Tibial nerve (tissue), 4 donors: ENCODE measurements at regions not wholly inside any gene's neighbourhood (a gene's known extent, or its start where the extent isn't known, plus 50 kb on each side); places are given as distances from the start of the nearest gene placed in this dataset.

Experiments used
- DNase-seq, 2 donors: peaks; one replicate each; pipeline ENCODE4 v3.0.0-alpha.2; 2019; ENCODE audit warnings: low spot score in 2 of 2
- H3K27ac ChIP-seq, 4 donors: fragments of 200-600 bp; sonication (generic) in 3 of 4; one replicate each; pipeline ENCODE4 v1.5.1; 2017 to 2019; ENCODE audit warnings: mild to moderate bottlenecking in 1 of 4
- H3K27me3 ChIP-seq, 2 donors: fragments of 200-600 bp; sonication (generic) in 1 of 2; one replicate each; pipeline versions ENCODE4 v1.5.1 to v1.6.0; 2017 to 2019
- H3K36me3 ChIP-seq, 3 donors: fragments of 200-600 bp; sonication (generic); one replicate each; pipeline ENCODE4 v1.5.1; 2018 to 2019
- H3K4me1 ChIP-seq, 4 donors: fragments of 200-600 bp; sonication (generic) in 3 of 4; one replicate each; pipeline ENCODE4 v1.5.1; 2017 to 2019
- H3K4me3 ChIP-seq, 4 donors: fragments of 200-600 bp; sonication (generic) in 3 of 4; one replicate each; pipeline ENCODE4 v1.5.1; 2017 to 2019; ENCODE audit warnings: mild to moderate bottlenecking in 1 of 4, moderate library complexity in 1 of 4
- H3K9me3 ChIP-seq, 4 donors: fragments of 200-600 bp; sonication (generic) in 3 of 4; one replicate each; pipeline ENCODE4 v1.5.1; 2017 to 2019
- EP300 ChIP-seq, 2 donors: sonication (generic); formaldehyde crosslinking; IDR thresholded peaks; one replicate each; pipeline ENCODE4 v1.6.1; 2017; ENCODE audit warnings: antibody characterized with exemption in 2 of 2, mild to moderate bottlenecking in 1 of 2
- POLR2A ChIP-seq, 2 donors: fragments of 450-650 bp; IDR thresholded peaks; one replicate each; pipeline ENCODE4 v1.6.1; 2017; ENCODE audit warnings: antibody characterized with exemption in 2 of 2, mild to moderate bottlenecking in 2 of 2, moderate library complexity in 2 of 2
- WGBS, 2 donors: methylation state at CpG; one replicate each; pipeline ENCODE4 v1.1.5; 2018; 5-methylcytosine and 5-hydroxymethylcytosine counted together
- TF ChIP-seq, protein P1 (sequence below), 5 experiments: fragments of 200-600 bp in 3 of 5; fragments of 450-650 bp in 2 of 5; sonication (generic) in 3 of 5; IDR thresholded peaks; one replicate each; pipeline ENCODE4 v1.5.1; 2016 to 2019; ENCODE audit warnings: antibody characterized with exemption in 5 of 5, mild to moderate bottlenecking in 3 of 5, moderate library complexity in 2 of 5

- TF ChIP-seq, protein P1, sequence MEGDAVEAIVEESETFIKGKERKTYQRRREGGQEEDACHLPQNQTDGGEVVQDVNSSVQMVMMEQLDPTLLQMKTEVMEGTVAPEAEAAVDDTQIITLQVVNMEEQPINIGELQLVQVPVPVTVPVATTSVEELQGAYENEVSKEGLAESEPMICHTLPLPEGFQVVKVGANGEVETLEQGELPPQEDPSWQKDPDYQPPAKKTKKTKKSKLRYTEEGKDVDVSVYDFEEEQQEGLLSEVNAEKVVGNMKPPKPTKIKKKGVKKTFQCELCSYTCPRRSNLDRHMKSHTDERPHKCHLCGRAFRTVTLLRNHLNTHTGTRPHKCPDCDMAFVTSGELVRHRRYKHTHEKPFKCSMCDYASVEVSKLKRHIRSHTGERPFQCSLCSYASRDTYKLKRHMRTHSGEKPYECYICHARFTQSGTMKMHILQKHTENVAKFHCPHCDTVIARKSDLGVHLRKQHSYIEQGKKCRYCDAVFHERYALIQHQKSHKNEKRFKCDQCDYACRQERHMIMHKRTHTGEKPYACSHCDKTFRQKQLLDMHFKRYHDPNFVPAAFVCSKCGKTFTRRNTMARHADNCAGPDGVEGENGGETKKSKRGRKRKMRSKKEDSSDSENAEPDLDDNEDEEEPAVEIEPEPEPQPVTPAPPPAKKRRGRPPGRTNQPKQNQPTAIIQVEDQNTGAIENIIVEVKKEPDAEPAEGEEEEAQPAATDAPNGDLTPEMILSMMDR (IDR thresholded peaks at IDR 0.05): no peak
- TF ChIP-seq EP300 (IDR thresholded peaks at IDR 0.05): no peak
- no peak for TF ChIP-seq POLR2A (IDR thresholded peaks at IDR 0.05)
- H3K9me3 ChIP-seq: no peaks in the 10 kb centered on the region
- no peaks in the 10 kb centered on the region for H3K27me3 ChIP-seq
- no peaks in the 10 kb centered on the region for H3K36me3 ChIP-seq
- 81 to 86% methylated on average over 2 of the region's 2 CpGs for WGBS, 2 donors
- no peak for DNase-seq
- H3K4me1 ChIP-seq: peaks cover 0 to 18% (median 0%) of the 10 kb centered on the region in 4 donors
- H3K4me3 ChIP-seq: no peak overlapping the region
- no peak overlapping the region for H3K27ac ChIP-seq
Measured at GRCh38 chr7:41892356-41893100, 189.6 kb upstream of the INHBA start.

GRCh38 chr7:41891950-41892349 is 189.1 kb upstream of the INHBA start:
- WGBS, 2 donors: 69 to 72% methylated on average over 8 of the region's 8 CpGs

GRCh38 chr7:41890631-41891274 is 187.9 kb upstream of the INHBA start:
- TF ChIP-seq POLR2A (IDR thresholded peaks at IDR 0.05) (no peak), EP300 (IDR thresholded peaks at IDR 0.05) (no peak)
- TF ChIP-seq, protein P1 (IDR thresholded peaks at IDR 0.05): no peak
- Histone ChIP-seq H3K27me3 (no peaks in the 10 kb centered on the region), H3K4me3 (no peak overlapping the region), H3K27ac (no peak overlapping the region), H3K9me3 (no peaks in the 10 kb centered on the region), H3K36me3 (no peaks in the 10 kb centered on the region), H3K4me1 (peaks cover 0 to 36% (median 7%) of the 10 kb centered on the region in 4 donors)
- WGBS, 2 donors: 55 to 63% methylated on average over 9 of the region's 9 CpGs
- no peak for DNase-seq

More at GRCh38 chr7:41891950-41892349, 189.1 kb upstream of the INHBA start:
- Histone ChIP-seq H3K36me3 (no peaks in the 10 kb centered on the region), H3K27me3 (no peaks in the 10 kb centered on the region), H3K4me3 (no peak overlapping the region), H3K27ac (no peak overlapping the region), H3K4me1 (peaks cover 0 to 24% (median 2%) of the 10 kb centered on the region in 4 donors), H3K9me3 (no peaks in the 10 kb centered on the region)
- no peak for DNase-seq
- TF ChIP-seq, protein P1 (IDR thresholded peaks at IDR 0.05): no peak
- TF ChIP-seq EP300 (IDR thresholded peaks at IDR 0.05): no peak
- TF ChIP-seq POLR2A (IDR thresholded peaks at IDR 0.05): no peak

GRCh38 chr7:41889472-41889871 is 186.6 kb upstream of the INHBA start:
- Histone ChIP-seq H3K4me1 (peaks cover 0 to 45% (median 10%) of the 10 kb centered on the region in 4 donors), H3K36me3 (no peaks in the 10 kb centered on the region), H3K4me3 (no peak overlapping the region), H3K9me3 (no peaks in the 10 kb centered on the region), H3K27me3 (no peaks in the 10 kb centered on the region), H3K27ac (no peak overlapping the region)
- WGBS, 2 donors: 86 to 100% methylated on average over 4 of the region's 4 CpGs
- no peak for TF ChIP-seq EP300 (IDR thresholded peaks at IDR 0.05)
- TF ChIP-seq POLR2A (IDR thresholded peaks at IDR 0.05): no peak
- TF ChIP-seq, protein P1 (IDR thresholded peaks at IDR 0.05): no peak
- no peak for DNase-seq

- DNase-seq: no peak
- Histone ChIP-seq H3K4me1 (peaks cover 0 to 45% (median 10%) of the 10 kb centered on the region in 4 donors), H3K27ac (no peak overlapping the region), H3K9me3 (no peaks in the 10 kb centered on the region), H3K36me3 (no peaks in the 10 kb centered on the region), H3K4me3 (no peak overlapping the region), H3K27me3 (no peaks in the 10 kb centered on the region)
- TF ChIP-seq EP300 (IDR thresholded peaks at IDR 0.05) (no peak), POLR2A (IDR thresholded peaks at IDR 0.05) (no peak)
- TF ChIP-seq, protein P1 (IDR thresholded peaks at IDR 0.05): no peak
- WGBS, 2 donors: 85 to 87% methylated on average over 5 of the region's 5 CpGs
Measured at GRCh38 chr7:41889040-41889439, 186.2 kb upstream of the INHBA start.
